HCT116 (cell line): ENCODE measurements at regions not wholly inside any gene's neighbourhood (a gene's known extent, or its start where the extent isn't known, plus 50 kb on each side); places are given as distances from the start of the nearest gene placed in this dataset.

Experiments used
- CBX3 ChIP-seq: IDR thresholded peaks from 2 replicates; pipeline ENCODE4 v1.6.1; 2012; ENCODE audit warnings: low read depth
- CTCF ChIP-seq, 3 experiments: fragments of 200-600 bp in 1 of 3; sonication (generic) in 1 of 3; IDR thresholded peaks in 2 of 3; conservative IDR thresholded peaks in 1 of 3; 2 replicates each; pipeline ENCODE4 v1.5.1; 2012 to 2017; ENCODE audit warnings: low read depth in 2 of 3, low read length in 2 of 3, antibody characterized with exemption in 1 of 3, borderline replicate concordance in 1 of 3, control low read depth in 1 of 3, mild to moderate bottlenecking in 1 of 3, mixed read lengths in 1 of 3, mixed run types in 1 of 3, moderate library complexity in 1 of 3; ENCODE audit not compliant: insufficient read depth in 1 of 3
- EZH2 ChIP-seq: fragments of 200-600 bp; sonication (generic); IDR thresholded peaks from 2 replicates; pipeline ENCODE4 v1.6.1; 2017; ENCODE audit warnings: antibody characterized with exemption, mixed run types
- POLR2A ChIP-seq: IDR thresholded peaks from 2 replicates; pipeline ENCODE4 v1.7.0; 2011; ENCODE audit warnings: borderline replicate concordance; ENCODE audit not compliant: insufficient read depth, insufficient read length; ENCODE audit errors: extremely low read depth
- SIN3A ChIP-seq: IDR thresholded peaks from 2 replicates; pipeline ENCODE4 v1.6.1; 2012; ENCODE audit warnings: low read depth
- ZFX ChIP-seq: fragments of 450-650 bp; IDR thresholded peaks from 2 replicates; pipeline ENCODE4 v1.6.1; 2017

- TF ChIP-seq CTCF (IDR thresholded peaks at IDR 0.05 in 2 of 3, conservative IDR thresholded peaks at IDR 0.05 in 1 of 3; ENCODE audit: borderline replicate concordance in 1 of 3, insufficient read depth in 1 of 3, low read depth in 2 of 3, low read length in 2 of 3) (no peak), POLR2A (no peak), EZH2 (no peak), CBX3 (no peak), SIN3A (no peak), ZFX (no peak)
These were observed 225.2 kb upstream of the PPP1R2C start for GRCh38 chrX:43003204-43003565.
